Right ventricle myocardium superior (tissue), 1 donor: ENCODE measurements at regions not wholly inside any gene's neighbourhood (a gene's known extent, or its start where the extent isn't known, plus 50 kb on each side); places are given as distances from the start of the nearest gene placed in this dataset.

Experiments
- ATAC-seq: fragments of 200-7000 bp; cut with Tn5 transposase; one replicate; pipeline ENCODE4 v1.9.1; 2020; ENCODE audit warnings: mild to moderate bottlenecking; ENCODE audit not compliant: poor library complexity
- DNase-seq: peaks from one replicate; pipeline ENCODE4 v3.0.0-alpha.2; 2020
- intact Hi-C: fragments of 100-400 bp; cut with DNase I; formaldehyde crosslinking; loops from one replicate; pipeline ENCODE4 v1.11.2; 2022
- donor health status: DM: no; HTN: yes; CAD: no; lungs with severe emphysema.

DNA sequence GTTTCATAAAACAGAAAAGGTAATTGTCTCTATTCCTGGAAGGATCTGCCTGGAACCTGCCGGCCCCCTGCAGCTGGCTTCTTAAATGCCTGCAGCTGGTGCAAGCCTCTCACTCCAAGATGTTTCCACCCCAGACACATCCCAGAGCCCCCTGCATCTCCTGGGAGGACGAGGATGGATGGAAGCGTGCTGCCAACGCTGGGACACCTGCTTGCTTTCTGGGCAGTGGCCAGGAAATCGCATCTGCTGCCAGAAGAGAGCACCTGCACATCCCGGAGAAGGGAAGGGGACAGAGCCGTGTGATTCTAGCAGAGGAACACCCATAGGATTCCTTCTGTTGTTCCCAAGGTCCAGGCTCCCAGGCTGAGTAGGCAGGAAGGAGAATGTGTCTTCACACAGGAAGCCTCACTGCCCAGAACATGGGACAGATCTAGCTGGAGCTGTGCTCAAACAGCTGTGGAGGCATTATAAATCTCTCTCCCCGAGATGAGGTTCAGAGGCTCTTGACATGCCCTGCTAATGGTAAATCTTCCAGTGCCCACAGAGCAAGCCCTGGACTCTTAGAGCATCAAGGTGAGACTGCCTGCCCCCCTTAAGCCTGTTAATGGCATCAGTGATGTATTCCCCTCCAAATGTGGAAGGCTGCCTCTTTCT lies 138.8 kb upstream of the MAP1LC3B2 start:
- DNase-seq (no peak), ATAC-seq (no peak)
- intact Hi-C loops = no loop called here

DNA sequence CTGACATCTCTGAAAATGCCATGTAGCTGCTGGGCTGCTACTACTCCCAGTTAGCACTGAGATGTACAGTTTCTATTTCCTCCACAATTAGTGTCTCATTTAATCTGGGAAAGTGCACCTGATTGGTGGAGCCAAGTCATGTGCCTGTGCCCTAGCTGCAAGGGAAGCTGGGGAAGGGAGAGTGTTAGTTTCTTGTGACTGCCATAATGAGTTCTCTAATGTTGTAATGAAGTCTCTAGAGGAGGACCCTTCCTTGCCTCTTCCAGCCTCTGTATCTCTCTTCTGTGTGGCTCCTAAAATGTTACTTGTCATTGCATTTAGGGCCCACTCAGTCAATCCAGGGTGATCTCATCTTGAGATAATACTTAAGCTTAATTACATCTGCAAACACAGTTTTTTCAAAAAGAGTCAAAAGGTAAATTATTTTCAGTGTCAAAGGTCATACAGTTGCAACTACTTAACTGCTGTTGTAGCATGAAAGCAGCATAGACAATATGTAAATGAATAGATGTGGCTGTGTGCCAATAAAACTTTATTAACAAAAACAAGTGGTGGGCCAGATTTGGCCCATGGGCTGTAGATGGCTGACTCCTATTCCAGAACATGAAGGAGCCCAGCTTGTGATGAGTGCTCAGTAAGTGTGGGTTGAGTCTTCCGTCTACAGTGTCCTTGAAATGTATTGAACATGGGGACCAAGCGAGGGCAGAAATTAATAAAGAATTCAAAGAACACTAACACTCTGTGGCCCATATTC lies 137.2 kb upstream of the MAP1LC3B2 start:
- DNase-seq = no peak
- no peak for ATAC-seq
- intact Hi-C loops = no loop called here

GRCh38 chr12:116423094-116423493 lies 136.1 kb upstream of the MAP1LC3B2 start:
- ATAC-seq (peak; percentile 42), DNase-seq (no peak)
- intact Hi-C loops = no loop called here

- DNase-seq (no peak), ATAC-seq (no peak)
- intact Hi-C loops = no loop called here
Observed at GRCh38 chr12:116425256-116426193, 133.7 kb upstream of the MAP1LC3B2 start.

GRCh38 chr12:116426391-116427136 lies 132.6 kb upstream of the MAP1LC3B2 start:
- intact Hi-C loops = no loop called here
- DNase-seq = no peak

GRCh38 chr12:116427200-116427930 lies 131.8 kb upstream of the MAP1LC3B2 start:
- intact Hi-C loops = no loop called here
- ATAC-seq (no peak), DNase-seq (no peak)

More at GRCh38 chr12:116426391-116427136, 132.6 kb upstream of the MAP1LC3B2 start:
- ATAC-seq = peak; percentile 78

DNA sequence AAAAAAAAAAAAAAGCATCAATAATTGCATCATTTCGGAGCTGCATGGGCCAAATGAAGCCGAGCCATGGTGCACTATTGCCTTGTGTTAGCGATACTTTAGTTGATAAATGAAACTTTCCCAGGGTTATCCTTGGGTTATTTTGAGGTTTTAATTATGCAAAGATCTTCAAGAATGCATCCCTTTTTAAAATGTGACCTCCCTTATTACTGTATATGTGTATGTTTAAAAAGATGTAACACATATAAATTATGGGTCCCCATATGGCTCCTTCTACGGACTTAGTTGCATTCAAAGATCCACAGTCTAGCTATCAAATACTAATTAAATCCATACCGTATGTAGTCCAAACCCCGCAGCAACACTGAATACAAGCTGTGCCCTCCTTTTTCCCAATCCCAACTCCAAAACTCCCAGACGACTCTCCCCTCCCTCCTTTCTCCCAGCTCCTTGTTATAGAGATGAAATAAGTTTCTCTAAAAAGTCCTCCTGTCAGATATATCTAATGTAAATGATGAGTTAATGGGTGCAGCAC lies 129.3 kb upstream of the MAP1LC3B2 start:
- intact Hi-C loops = loop anchor here (10.0 kb wide), 1 partner anchor 145 kb away; no protein-coding TSS in a partner anchor
- DNase-seq (no peak), ATAC-seq (no peak)

- intact Hi-C loops = loop anchor here (10.0 kb wide), 1 partner anchor 146 kb away; no protein-coding TSS in a partner anchor
- ATAC-seq (no peak), DNase-seq (no peak)
Observed at GRCh38 chr12:116430911-116431565, 128.1 kb upstream of the MAP1LC3B2 start.

- ATAC-seq (no peak), DNase-seq (no peak)
Observed at GRCh38 chr12:116431677-116432300, 127.4 kb upstream of the MAP1LC3B2 start.

GRCh38 chr12:116432314-116432750 lies 126.8 kb upstream of the MAP1LC3B2 start:
- ATAC-seq (peak; percentile 32), DNase-seq (peak; percentile 53)
- intact Hi-C loops = loop anchor here (10.0 kb wide), 1 partner anchor 148 kb away; no protein-coding TSS in a partner anchor

More at GRCh38 chr12:116431677-116432300, 127.4 kb upstream of the MAP1LC3B2 start:
- intact Hi-C loops = loop anchor here (10.0 kb wide), 1 partner anchor 147 kb away; no protein-coding TSS in a partner anchor

GRCh38 chr12:116433249-116433648 lies 125.9 kb upstream of the MAP1LC3B2 start:
- ATAC-seq (no peak), DNase-seq (no peak)
- intact Hi-C loops = loop anchor here (10.0 kb wide), 1 partner anchor 148 kb away; no protein-coding TSS in a partner anchor

DNA sequence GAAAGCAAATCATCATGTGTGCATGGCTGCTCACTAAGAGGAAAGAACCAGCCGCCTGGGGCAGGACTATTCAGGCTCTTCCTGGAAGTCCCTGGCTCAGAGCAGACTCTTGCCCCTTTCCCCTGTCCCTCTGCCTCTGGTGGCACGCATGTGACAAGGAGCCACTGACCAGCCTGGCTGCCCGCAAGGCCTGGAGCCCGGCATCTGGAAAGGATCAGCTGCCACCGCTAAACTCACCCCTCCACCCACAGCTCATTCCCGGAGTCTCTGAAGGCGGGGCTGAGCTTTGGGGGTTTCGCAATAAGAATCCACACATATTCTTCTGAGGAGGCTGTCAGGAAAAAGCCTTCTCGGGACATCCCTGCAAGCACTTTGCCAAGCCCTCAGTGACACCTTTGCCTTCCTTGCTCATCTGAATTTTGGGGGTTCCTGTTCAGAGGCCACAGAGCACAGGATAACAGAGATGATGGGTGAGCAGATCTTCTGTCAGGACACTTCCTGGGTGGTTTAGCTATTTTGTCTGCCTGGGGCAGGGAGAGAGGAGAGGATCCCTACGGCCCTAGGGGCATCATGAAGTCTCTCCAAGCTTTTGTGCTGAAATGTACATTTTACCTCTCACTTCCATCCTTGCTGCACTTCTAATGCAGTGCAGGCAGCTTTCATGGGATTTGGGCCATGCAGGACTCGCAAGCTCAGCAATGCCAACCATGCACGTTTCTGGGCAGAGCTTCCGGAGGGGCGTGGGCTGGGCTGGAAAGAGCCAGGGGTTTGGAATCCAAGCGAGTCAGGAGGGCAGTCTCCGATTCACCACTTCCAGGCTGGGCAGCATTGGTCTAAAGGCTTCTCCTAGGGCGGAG lies 124.8 kb upstream of the MAP1LC3B2 start:
- ATAC-seq (peak; percentile 93), DNase-seq (peak; percentile 90)
- intact Hi-C loops = loop anchor here (10.0 kb wide), 1 partner anchor 150 kb away; no protein-coding TSS in a partner anchor

- intact Hi-C loops = loop anchor here (10.0 kb wide), 1 partner anchor 151 kb away; no protein-coding TSS in a partner anchor
- ATAC-seq (no peak), DNase-seq (no peak)
Observed at GRCh38 chr12:116435984-116436383, 123.2 kb upstream of the MAP1LC3B2 start.

DNA sequence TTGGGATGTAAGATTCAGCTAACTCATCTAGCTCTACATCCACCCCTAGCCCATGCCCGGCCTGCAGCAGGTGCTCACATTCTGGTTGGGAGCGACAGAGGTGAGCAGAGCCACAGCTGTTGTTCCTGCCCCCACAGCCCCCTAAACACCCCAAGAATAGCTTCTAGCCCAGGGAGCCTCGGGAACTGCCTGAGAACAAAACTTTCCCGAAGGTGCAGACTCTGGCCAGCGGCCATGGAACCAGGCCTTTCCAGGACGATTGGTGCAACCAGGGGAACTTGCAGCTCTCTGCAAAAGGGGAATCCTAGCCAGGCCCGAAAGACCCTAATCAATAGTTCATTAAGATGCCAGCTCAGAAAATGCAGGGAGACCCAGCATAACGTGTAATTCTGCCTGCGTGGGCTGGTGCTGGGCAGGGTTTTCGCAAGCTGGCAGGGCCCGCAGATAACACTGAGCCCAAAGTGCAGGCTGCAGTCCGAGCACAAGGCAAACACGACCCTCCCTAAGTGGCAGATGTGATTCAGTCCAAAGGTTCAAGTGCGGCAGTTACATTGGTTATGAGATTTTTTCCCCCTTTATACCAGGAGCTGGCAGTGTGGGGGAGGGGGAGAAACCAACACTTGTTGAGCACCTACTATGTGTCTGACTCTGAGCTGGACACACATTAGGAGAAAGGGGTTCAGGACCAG lies 122.5 kb upstream of the MAP1LC3B2 start:
- intact Hi-C loops = loop anchor here (10.0 kb wide), 1 partner anchor 152 kb away; no protein-coding TSS in a partner anchor
- DNase-seq (no peak), ATAC-seq (no peak)

DNA sequence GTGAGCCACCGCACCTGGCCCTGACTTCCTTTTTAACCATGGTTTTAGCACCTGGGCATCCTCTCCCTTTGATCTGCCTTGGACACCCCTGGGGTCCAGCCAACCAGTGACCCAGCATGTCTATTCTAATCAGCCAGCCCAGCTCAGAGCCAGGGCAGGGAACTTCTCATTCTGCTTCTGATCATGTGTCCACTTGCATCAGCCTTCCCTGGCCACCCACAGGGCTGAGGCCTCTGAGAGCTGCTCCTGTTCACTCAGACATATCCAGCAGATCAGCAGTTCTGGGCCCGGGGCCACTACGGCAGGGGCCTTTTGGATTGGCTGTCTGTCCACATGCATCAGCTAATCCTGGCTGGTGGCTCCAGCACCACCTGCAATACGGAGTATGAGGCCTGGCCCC lies 117.9 kb upstream of the MAP1LC3B2 start:
- peak; percentile 46 for DNase-seq
- intact Hi-C loops = no loop called here
- ATAC-seq = peak; percentile 23
